PFSK-1 (cell line): ENCODE measurements at regions not wholly inside any gene's neighbourhood (a gene's known extent, or its start where the extent isn't known, plus 50 kb on each side); places are given as distances from the start of the nearest gene placed in this dataset.

Experiments used
- FOXP2 ChIP-seq: optimal IDR thresholded peaks from 2 replicates; pipeline ENCODE3; 2011; ENCODE audit warnings: borderline replicate concordance, control low read depth, inconsistent platforms; ENCODE audit not compliant: insufficient read depth; ENCODE audit errors: extremely low read length, extremely low read depth
- SIN3A ChIP-seq: IDR thresholded peaks from 2 replicates; pipeline ENCODE4 v1.6.1; 2012; ENCODE audit warnings: mild to moderate bottlenecking, low read length, moderate library complexity, borderline replicate concordance; ENCODE audit not compliant: insufficient read depth
- TAF1 ChIP-seq: IDR thresholded peaks from 2 replicates; pipeline ENCODE4 v1.6.1; 2012; ENCODE audit warnings: low read length, control low read depth, borderline replicate concordance; ENCODE audit not compliant: insufficient read depth
- TF ChIP-seq, protein P1 (sequence below), 2 experiments: IDR thresholded peaks; 2 replicates each; pipeline versions ENCODE4 v1.6.1 to v1.8.0; 2011 to 2012; ENCODE audit warnings: low read depth in 2 of 2, low read length in 2 of 2, control low read depth in 1 of 2, inconsistent platforms in 1 of 2, mild to moderate bottlenecking in 1 of 2, moderate library complexity in 1 of 2; ENCODE audit not compliant: insufficient read depth in 1 of 2

DNA sequence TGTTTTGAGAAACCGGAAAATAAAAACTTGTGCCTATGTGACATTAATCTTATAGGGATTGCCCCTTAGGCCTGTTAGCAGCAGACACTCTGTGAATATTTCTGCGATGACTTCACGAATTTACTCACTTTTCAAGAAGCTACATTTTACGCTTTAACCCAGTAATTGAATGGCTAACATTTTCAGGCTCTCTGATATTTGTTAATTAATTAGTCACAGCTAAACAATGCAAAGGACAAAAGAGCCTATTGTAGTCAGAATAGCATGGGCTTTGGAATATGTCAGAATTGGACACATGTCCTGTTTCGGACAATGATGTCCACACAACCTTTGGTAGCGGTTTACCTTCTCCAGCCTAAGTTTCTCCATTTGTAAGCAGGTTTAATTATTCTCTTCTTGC, 506.6 kb downstream of the EFNB2 start:
- TF ChIP-seq, protein P1, sequence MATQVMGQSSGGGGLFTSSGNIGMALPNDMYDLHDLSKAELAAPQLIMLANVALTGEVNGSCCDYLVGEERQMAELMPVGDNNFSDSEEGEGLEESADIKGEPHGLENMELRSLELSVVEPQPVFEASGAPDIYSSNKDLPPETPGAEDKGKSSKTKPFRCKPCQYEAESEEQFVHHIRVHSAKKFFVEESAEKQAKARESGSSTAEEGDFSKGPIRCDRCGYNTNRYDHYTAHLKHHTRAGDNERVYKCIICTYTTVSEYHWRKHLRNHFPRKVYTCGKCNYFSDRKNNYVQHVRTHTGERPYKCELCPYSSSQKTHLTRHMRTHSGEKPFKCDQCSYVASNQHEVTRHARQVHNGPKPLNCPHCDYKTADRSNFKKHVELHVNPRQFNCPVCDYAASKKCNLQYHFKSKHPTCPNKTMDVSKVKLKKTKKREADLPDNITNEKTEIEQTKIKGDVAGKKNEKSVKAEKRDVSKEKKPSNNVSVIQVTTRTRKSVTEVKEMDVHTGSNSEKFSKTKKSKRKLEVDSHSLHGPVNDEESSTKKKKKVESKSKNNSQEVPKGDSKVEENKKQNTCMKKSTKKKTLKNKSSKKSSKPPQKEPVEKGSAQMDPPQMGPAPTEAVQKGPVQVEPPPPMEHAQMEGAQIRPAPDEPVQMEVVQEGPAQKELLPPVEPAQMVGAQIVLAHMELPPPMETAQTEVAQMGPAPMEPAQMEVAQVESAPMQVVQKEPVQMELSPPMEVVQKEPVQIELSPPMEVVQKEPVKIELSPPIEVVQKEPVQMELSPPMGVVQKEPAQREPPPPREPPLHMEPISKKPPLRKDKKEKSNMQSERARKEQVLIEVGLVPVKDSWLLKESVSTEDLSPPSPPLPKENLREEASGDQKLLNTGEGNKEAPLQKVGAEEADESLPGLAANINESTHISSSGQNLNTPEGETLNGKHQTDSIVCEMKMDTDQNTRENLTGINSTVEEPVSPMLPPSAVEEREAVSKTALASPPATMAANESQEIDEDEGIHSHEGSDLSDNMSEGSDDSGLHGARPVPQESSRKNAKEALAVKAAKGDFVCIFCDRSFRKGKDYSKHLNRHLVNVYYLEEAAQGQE (IDR thresholded peaks at IDR 0.05; ENCODE audit: insufficient read depth in 1 of 2, low read depth in 2 of 2, low read length in 2 of 2) = no peak
- TF ChIP-seq SIN3A (no peak), FOXP2 (no peak), TAF1 (no peak)
